HuH-7 (cell line): ENCODE measurements at regions not wholly inside any gene's neighbourhood (a gene's known extent, or its start where the extent isn't known, plus 50 kb on each side); places are given as distances from the start of the nearest gene placed in this dataset.

Experiments
- DNase-seq: peaks from one replicate; pipeline ENCODE4 v3.0.0; 2011; ENCODE audit warnings: low spot score

GRCh38 chr6:4587171-4587570 is 189.0 kb upstream of the CDYL start:
- no peak for DNase-seq

GRCh38 chr6:4586469-4586859 is 189.7 kb upstream of the CDYL start:
- no peak for DNase-seq

- no peak for DNase-seq
Observed at GRCh38 chr6:4585682-4586468, 190.3 kb upstream of the CDYL start.

- no peak for DNase-seq
Observed at GRCh38 chr6:4584801-4585200, 191.4 kb upstream of the CDYL start.

- no peak for DNase-seq
Observed at GRCh38 chr6:4582506-4583417, 193.4 kb upstream of the CDYL start.

GRCh38 chr6:4581468-4582385 is 194.5 kb upstream of the CDYL start:
- no peak for DNase-seq

GRCh38 chr6:4580361-4580760 is 195.8 kb upstream of the CDYL start:
- DNase-seq = no peak

GRCh38 chr6:4577406-4577805 is 198.8 kb upstream of the CDYL start:
- DNase-seq = no peak

GRCh38 chr6:4575714-4576113 is 200.5 kb upstream of the CDYL start:
- no peak for DNase-seq

- DNase-seq = no peak
Observed at GRCh38 chr6:4574007-4574406, 202.2 kb upstream of the CDYL start.

- DNase-seq = no peak
Observed at GRCh38 chr6:4571011-4571410, 205.2 kb upstream of the CDYL start.

- no peak for DNase-seq
Observed at GRCh38 chr6:4568138-4568537, 208.1 kb upstream of the CDYL start.

GRCh38 chr6:4567141-4567540 is 209.1 kb upstream of the CDYL start:
- no peak for DNase-seq

GRCh38 chr6:4565301-4566250 is 210.6 kb upstream of the CDYL start:
- no peak for DNase-seq

- no peak for DNase-seq
Observed at GRCh38 chr6:4564801-4565271, 211.4 kb upstream of the CDYL start.

GRCh38 chr6:4563877-4564276 is 212.3 kb upstream of the CDYL start:
- DNase-seq = no peak

GRCh38 chr6:4563156-4563555 is 213.0 kb upstream of the CDYL start:
- DNase-seq = no peak

- DNase-seq = no peak
Observed at GRCh38 chr6:4561773-4562400, 214.3 kb upstream of the CDYL start.

- no peak for DNase-seq
Observed at GRCh38 chr6:4561078-4561435, 215.1 kb upstream of the CDYL start.
